ENCODE measurements at regions not wholly inside any gene's neighbourhood (a gene's known extent, or its start where the extent isn't known, plus 50 kb on each side); places are given as distances from the start of the nearest gene placed in this dataset.

GRCh38 chr9:118059484-118060278, 355.5 kb downstream of the TLR4 start:
- no peak for DNase-seq (ENCODE audit: low read depth)

DNA sequence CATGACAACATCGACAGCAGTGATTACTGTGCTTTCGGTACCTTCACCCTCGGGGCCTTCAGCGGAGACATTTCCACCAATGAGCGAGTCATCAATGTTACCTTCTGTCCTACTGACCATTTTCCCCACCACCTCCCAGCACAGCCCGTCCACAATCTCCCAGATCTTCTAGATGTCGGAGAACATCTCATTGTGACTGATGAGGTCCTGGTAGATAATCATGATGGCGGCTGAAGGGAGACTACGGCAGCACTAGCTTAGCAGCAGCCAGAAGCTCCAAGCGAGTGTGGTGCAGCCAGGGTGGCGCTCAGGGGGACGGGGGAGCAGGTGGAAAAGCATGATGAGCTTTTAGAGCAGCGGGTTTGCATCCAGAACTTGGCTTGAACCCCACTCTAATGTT, 379.0 kb downstream of the TLR4 start:
- no peak for DNase-seq (ENCODE audit: low read depth)

GRCh38 chr9:118088090-118088489, 383.9 kb downstream of the TLR4 start:
- DNase-seq (ENCODE audit: low read depth), result no peak

DNA sequence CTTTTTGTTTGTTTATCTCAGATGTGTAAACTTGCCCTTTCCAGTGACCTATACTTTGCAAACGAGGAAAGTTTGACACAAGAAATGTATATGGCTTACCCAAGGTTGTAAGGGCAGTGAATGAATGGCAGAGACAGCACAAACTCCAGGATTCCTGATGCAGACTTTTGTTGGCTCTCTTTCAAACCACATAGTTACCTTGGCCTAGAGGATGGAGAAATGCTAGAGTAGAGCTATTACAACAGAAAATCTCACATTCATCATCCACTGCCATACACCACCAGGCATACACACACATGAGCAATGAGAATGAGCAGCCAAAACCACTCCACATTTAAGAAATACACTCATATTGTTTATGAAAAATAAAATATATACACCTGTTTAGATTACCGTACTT, 387.0 kb downstream of the TLR4 start:
- DNase-seq (ENCODE audit: low read depth), result no peak

DNA sequence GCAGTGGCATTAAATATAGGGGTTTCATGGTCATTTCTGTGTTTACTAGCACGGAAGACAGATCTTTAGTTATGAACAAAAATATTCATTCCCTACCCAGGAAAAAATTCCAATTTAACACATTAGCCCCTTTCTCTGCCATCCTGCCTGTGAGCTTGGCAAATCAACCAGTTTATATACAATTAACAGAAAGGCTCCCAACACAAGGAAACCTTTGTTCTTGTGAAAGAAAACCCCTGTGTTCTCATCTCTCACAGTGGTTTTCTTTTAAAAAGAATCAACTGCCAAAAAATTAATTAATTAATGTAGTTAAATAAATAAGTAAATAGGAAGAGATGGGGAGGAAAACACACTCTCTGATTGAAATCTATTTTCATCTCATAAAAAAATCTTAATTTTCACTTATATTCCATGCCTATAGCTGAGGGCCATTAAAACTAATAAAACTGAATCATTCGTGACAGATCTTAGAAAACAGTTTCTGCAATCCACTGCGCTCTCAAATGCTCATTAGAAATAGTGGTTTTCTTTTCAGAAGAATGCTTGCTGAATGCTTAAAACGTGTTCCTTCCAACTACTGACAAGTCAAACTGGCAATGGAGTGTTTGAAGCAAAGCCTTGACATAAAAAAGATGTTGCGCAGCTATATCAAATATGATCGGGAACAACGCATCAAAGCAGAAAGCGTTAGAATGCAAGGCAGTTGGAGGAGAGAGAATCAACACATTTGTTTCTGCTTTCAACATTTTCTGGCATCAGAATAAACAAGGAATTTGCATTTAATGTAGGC, 387.7 kb downstream of the TLR4 start:
- no peak for DNase-seq (ENCODE audit: low read depth)

GRCh38 chr9:118094387-118094786, 390.2 kb downstream of the TLR4 start:
- no peak for DNase-seq (ENCODE audit: low read depth)

DNA sequence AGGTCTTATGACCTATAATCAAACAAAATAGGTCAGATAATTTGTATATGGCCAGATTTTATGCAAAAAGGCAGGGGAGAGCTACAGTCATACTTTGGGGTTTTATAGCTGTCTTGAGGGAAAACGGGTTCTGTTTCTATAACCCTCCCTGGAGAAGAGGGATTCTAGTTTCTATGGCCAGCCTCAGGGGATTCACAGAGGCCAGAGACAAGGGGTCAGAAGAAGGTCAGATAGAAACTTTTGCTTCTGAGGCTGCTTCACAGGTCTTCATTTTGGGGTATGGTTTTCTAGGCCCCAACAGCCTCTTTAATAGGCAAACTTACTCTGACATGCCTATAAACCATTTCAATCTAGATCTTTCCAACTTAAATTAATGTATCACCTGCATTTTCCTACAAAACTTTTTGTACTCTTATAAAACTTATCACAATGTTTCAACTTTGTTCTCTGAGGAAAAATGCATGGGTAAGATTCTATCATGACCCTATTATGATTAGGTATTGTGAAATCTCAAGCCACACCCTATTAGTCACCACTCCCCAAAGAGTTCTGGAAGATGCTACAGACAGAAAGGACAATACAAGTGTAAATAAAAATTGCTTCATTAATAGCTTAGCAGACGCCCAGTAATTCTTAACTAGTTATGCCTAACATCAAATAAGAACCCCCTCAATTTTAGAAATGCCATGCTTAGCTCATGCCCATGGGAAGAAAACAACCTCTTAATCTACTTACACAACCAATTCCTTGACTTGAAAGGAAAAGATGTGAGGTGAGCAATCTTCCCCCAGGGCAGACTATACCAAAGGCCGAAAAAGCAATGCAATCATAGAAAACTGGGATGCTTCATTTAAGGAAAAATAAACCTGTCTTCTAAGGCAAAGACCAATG, 396.6 kb downstream of the TLR4 start:
- no peak for DNase-seq (ENCODE audit: low read depth)

GRCh38 chr9:118104363-118104762, 400.2 kb downstream of the TLR4 start:
- DNase-seq (ENCODE audit: low read depth), result no peak

GRCh38 chr9:118108971-118109370, 404.8 kb downstream of the TLR4 start:
- no peak for DNase-seq (ENCODE audit: low read depth)

DNA sequence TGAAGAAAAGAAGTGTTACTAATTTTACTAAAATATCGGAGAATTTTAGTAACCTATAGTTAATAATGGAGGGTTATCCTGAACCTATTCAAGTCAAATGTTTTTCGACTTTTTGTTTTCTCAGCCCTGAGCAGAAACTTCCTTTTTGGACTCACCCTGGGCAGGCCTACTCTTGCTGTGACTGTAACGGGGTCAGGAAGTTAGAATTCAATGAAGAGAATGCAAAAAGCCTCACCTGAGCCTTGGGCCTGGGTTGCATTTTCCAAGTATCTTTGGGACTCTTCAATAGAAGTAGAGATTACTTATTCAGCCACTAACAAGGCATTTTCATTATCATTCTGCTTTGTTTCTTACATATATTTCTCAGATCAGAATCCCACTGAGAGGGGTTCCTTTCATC, 405.3 kb downstream of the TLR4 start:
- DNase-seq (ENCODE audit: low read depth), result no peak

GRCh38 chr9:118121361-118121760, 417.2 kb downstream of the TLR4 start:
- no peak for DNase-seq (ENCODE audit: low read depth)

- no peak for DNase-seq (ENCODE audit: low read depth)
These were observed 424.1 kb downstream of the TLR4 start for GRCh38 chr9:118128313-118128712.

DNA sequence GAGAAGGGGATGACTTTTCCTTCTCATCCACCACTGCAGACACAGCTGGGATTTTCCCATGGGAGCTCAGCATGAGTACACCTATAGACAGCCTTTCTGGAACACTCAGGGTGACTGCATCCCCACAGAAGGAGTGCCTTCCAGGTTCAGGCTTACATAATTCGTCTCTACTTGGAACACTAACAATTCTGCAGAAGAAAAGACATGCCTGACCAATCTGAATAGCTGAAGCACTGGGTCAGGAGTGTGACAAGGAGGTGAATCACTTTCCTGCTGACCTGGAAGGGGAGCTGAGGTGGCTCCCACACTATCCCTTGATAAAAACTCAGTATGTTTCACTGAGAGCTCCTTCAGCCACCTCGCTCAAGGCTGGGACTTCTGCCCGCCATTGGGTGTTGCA, 425.3 kb downstream of the TLR4 start:
- DNase-seq (ENCODE audit: low read depth), result no peak

DNA sequence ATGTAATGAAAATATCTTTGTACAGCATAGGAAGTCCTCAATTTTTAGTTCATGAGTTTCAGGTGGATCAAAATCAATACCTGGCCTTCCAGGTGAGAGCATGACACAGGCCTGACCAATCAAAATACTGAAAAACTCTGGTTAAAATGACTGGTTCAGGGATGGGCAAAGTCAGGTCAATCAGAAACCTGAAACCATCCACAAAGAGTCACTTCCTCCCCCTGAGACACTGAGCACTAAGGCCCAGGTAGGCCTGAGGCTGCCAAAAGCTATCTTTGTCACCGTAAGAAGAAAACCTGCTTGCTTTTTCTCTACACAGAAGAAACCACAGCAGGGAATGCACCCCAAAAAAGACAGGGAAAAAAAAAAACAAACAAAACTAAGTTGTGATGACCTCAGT, 444.8 kb downstream of the TLR4 start:
- DNase-seq (ENCODE audit: low read depth), result no peak

DNA sequence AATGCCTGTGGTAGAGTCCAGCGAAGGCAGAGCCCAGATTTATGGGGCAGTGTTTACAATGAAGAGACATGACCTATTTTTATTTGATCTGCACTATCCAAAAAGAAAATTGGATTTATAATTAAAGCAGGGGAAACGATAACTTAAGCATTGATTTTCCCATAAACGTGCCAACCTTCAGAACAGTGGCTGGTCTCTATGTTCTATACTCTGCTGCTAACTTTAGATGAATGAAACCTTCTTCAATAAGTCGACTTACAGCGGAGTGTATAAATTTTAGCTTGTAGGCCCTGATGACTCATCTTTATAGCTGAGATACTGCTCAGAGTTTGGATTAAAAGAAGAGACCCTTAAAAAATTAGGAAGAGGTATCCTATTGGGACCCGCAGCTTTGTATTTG, 452.6 kb downstream of the TLR4 start:
- DNase-seq (ENCODE audit: low read depth), result no peak

- no peak for DNase-seq (ENCODE audit: low read depth)
These were observed 458.5 kb downstream of the TLR4 start for GRCh38 chr9:118162716-118163115.

DNA sequence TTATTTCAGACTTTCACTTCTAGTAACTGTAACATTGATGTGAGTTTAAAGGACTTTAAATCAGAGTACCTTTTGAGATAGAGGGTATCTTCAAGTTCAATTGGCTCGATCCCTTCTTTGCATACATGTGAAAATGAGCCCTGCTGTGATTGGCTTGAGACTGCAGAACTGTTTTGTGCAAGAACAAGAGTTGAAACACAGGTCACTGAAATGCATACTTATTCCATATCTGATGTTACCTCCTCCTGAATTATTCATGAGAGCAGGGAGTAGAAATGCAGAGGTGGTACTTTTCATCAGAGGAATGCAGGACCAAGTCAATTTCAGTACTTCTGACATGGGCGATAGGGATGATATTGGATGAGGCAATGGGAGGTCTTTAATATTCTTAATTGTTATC, 459.5 kb downstream of the TLR4 start:
- no peak for DNase-seq (ENCODE audit: low read depth)

- DNase-seq (ENCODE audit: low read depth), result no peak
These were observed 461.2 kb downstream of the TLR4 start for GRCh38 chr9:118165451-118165850.

GRCh38 chr9:118170032-118170955, 466.1 kb downstream of the TLR4 start:
- no peak for DNase-seq (ENCODE audit: low read depth)

DNA sequence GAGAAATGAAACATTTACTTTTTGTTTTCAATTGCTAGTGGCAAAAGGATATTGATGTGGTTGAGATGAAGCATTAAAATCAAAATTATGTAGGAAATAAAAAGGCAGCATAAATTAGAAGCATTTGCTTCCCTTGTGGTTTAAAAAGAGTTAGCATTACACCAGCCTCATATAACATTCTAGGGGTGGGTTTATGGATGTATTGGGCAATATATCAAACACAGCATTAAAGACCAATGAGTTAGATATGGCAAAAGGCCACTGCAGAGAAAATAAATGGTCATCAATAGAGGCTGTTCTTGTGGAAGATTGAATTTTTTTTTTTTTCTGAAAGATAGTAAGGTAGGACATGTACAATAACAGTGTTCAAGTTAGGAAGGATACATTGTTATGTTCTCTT, 473.0 kb downstream of the TLR4 start:
- no peak for DNase-seq (ENCODE audit: low read depth)

DNA sequence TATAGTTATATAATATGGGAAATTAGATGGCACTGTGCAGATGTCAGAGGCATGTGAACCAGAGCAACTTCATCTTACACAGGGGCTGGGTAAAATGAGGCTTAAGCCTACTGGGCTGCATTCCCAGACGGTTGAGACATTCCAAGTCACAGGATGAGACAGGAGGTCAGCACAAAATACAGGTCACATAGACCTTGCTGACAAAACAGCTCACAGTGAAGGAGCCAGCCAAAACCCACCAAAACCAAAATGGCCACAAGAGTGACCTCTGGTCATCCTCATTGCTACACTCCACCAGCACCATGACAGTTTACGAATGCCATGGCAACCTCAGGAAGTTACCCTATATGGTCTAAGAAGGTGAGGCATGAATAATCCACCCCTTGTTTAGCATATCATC, 479.4 kb downstream of the TLR4 start:
- DNase-seq (ENCODE audit: low read depth), result no peak

All from stimulated activated CD4-positive, alpha-beta T cell treated with anti-CD3 and anti-CD28 coated beads, Interleukin-2, amount 100 ng/mL, for 4 hours (primary cell).